GM18520 (cell line): ENCODE measurements at regions not wholly inside any gene's neighbourhood (a gene's known extent, or its start where the extent isn't known, plus 50 kb on each side); places are given as distances from the start of the nearest gene placed in this dataset.

Source experiments
- ATAC-seq: cut with Tn5 transposase; IDR thresholded peaks from one replicate; pipeline ENCODE4 v1.9.1; 2021; ENCODE audit not compliant: unreplicated experiment

- ATAC-seq: no peak
Measured at GRCh38 chr16:26648851-26649250, 417.9 kb upstream of the C16orf82 start.

GRCh38 chr16:26649381-26650045 is 417.2 kb upstream of the C16orf82 start:
- no peak for ATAC-seq

- no peak for ATAC-seq
Measured at GRCh38 chr16:26651464-26651863, 415.3 kb upstream of the C16orf82 start.

DNA sequence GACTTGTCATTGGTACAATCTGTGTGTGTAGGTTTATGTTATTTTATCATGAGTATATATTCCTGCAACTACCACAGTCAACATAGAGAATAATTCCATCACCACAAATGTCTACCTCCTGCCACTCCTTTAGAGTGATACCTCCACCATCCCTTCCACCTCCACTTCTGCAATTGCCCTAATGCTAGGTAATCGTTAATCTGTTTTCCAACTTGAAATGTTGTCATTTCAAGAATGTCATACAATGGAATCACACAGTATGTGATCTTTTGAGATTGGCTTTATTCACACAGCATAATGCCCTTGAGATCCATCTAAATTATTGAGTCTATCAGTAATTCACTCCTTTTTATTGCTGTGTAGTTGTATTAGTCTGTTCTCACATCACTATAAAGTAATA is 414.8 kb upstream of the C16orf82 start:
- no peak for ATAC-seq

GRCh38 chr16:26658486-26658885 is 408.2 kb upstream of the C16orf82 start:
- ATAC-seq: no peak

GRCh38 chr16:26658915-26659314 is 407.8 kb upstream of the C16orf82 start:
- no peak for ATAC-seq

GRCh38 chr16:26664086-26664485 is 402.6 kb upstream of the C16orf82 start:
- no peak for ATAC-seq

DNA sequence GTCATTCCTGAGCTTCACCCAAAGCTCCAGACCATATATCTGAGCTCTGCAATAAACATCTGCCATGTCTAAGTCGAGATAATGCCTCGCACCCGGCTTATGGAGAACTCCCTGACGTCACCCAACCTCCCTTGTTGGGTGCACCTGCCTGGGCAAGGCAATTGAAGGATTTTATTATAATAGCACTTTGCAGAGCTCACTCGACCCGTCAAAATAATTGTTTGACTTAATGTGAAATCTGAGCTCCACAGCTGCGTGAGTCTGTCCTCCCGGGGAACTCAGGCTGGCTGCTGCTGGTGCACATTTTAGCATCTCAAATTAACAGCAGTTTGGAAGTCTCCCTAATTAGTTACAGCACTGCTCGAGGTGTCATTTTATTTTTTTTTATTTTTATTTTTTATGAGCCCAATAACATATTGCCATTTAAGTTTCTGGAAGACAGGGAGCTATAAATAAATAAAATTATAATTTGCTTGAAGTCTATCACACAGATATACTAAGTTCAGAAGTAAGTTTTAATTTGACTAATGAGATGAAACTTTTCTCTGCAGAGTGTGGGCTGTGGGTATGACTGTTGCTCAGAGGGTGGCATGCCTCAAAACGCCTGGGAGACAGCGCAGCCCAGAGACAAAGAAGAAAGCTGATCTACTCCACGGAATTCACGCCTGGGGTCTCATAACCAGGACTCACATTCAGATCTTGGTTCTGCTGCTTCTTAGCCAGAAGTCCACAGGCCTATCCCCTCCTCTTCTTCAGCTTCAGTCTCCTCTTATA is 401.4 kb upstream of the C16orf82 start:
- no peak for ATAC-seq

GRCh38 chr16:26666486-26666885 is 400.2 kb upstream of the C16orf82 start:
- ATAC-seq: no peak

GRCh38 chr16:26667307-26667706 is 399.4 kb upstream of the C16orf82 start:
- no peak for ATAC-seq

DNA sequence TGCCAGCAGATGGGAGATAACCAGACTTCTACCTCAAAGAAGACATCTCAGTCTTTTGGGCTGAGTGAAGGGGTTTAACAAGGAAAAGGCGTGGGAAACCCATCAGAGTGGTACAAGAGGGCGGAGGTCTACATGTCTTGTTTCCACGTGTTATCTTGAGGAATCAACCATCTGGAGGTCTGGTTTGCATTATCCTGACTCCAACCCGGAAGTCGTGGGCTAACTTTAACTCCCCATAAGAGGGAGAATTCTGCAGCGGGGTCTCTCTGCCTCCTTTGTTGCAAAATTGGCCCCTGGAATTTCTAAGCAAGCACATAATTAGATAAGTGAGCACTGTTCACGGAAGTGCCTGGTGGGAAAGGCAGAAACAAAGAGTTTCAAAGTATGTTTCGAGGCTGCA is 398.7 kb upstream of the C16orf82 start:
- no peak for ATAC-seq

DNA sequence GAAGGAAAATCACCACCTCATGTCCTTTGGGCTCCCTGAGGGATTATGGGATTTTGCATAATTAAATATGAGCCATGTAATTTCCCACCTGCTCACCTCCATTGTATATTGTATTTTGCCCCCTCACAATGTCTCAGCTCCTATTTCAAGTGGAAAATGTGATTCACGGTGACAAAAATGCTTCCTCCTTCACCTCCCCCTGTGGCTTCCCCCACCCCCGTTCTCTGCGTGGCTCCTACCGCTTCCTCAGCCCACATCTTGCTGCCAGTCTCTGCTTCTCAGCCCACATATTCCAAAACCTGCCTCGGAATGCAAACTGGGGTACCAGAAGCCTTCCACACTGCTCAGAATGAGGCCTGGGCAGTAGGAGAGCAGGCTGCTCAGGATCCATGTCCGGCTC is 394.5 kb upstream of the C16orf82 start:
- no peak for ATAC-seq

DNA sequence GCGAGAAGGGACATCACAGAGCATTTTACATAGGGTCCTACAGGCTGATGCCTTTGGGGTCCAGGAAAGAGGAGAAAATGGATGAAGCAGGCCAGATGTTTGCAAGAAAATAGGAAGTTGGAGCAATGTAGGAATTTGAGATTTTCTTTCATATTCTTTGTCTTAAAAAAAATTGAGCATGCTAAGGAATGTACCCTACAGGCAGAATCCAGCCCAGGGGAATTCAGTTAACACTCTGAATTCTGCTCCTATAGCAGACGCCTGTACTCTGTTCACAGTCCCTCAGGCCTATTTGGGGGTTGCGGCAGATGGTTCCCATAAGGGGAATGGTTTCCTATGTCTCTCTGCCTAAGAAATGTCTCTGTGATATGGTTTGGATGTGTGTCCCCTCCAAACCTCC is 393.7 kb upstream of the C16orf82 start:
- no peak for ATAC-seq

- no peak for ATAC-seq
Measured at GRCh38 chr16:26680671-26681070, 386.1 kb upstream of the C16orf82 start.

GRCh38 chr16:26688105-26688504 is 378.6 kb upstream of the C16orf82 start:
- no peak for ATAC-seq

- ATAC-seq: no peak
Measured at GRCh38 chr16:26688699-26689098, 378.0 kb upstream of the C16orf82 start.

GRCh38 chr16:26692658-26693057 is 374.1 kb upstream of the C16orf82 start:
- ATAC-seq: no peak

GRCh38 chr16:26697807-26698206 is 368.9 kb upstream of the C16orf82 start:
- ATAC-seq: no peak

DNA sequence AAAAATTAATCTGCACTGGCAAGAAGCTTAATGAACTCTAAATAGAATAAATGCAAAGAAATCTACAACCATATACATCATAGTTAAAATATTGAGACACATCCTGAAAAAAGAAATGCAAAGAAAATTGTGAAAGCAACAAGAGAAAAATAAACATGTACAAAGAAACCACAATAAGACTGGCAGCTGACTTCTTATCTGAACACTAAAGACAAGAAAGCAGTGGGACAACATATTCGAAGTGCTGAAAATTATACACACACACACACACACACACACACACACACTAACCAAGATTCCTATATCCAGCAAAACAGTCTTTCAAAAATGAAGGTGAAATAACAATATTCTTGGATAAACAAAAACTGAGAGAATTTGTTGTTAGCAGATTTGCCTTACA is 366.5 kb upstream of the C16orf82 start:
- ATAC-seq: no peak

DNA sequence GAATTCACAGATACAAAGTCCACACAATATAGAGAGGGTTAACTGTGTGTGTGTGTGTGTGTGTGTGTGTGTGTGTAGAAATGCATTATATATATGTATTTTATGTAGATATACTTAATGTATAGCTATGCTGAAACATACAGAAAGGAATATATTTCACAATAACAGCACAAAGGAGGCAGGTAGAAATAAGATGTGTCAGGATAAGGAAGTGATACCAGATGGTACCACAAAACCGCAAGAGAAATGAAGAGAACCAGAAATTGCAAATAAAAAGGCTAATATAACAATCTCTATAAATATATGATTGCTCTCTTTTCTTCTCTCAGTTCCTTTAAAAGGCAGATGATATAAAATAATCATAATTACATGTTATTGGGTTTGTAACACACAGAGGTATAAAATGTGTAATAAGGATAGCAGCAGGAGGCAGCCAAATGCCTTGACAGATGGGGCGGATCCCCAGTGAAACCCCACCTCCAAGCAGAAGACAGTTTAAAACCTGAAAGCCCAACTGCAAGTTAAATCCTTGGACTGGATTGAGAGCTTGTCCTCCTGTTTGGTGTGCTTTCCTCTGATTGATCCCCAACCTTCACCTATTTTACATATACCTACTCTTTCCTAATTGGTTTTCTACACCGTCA is 365.4 kb upstream of the C16orf82 start:
- no peak for ATAC-seq

DNA sequence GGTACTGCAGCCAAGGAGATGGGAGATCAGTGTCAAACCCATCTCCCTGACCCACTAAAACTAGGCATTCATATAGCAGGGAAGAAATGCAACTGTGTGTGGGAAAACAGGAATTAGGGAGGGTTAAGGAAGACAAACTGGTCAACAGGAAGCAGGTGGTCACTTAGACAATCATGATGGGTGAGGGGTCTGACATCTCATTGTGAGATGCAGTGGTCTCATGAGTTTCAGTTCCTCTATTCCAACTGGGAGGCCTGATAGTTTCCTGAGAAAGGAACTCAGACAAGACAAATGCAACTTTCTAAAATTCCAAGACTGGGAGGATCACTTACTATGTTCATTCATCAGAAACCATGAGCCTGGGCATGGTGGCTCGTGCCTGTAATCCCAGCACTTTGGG is 361.4 kb upstream of the C16orf82 start:
- ATAC-seq: no peak

GRCh38 chr16:26708428-26708827 is 358.3 kb upstream of the C16orf82 start:
- ATAC-seq: no peak
